GM12873 (cell line): ENCODE measurements at regions not wholly inside any gene's neighbourhood (a gene's known extent, or its start where the extent isn't known, plus 50 kb on each side); places are given as distances from the start of the nearest gene placed in this dataset.

Experiments used
- TF ChIP-seq, protein P1 (sequence below): IDR thresholded peaks from 2 replicates; pipeline ENCODE4 v1.5.1; 2012; ENCODE audit warnings: low read depth, mild to moderate bottlenecking, moderate library complexity, low read length, control low read depth; ENCODE audit not compliant: insufficient read depth; ENCODE audit errors: missing control alignments

- TF ChIP-seq, protein P1, sequence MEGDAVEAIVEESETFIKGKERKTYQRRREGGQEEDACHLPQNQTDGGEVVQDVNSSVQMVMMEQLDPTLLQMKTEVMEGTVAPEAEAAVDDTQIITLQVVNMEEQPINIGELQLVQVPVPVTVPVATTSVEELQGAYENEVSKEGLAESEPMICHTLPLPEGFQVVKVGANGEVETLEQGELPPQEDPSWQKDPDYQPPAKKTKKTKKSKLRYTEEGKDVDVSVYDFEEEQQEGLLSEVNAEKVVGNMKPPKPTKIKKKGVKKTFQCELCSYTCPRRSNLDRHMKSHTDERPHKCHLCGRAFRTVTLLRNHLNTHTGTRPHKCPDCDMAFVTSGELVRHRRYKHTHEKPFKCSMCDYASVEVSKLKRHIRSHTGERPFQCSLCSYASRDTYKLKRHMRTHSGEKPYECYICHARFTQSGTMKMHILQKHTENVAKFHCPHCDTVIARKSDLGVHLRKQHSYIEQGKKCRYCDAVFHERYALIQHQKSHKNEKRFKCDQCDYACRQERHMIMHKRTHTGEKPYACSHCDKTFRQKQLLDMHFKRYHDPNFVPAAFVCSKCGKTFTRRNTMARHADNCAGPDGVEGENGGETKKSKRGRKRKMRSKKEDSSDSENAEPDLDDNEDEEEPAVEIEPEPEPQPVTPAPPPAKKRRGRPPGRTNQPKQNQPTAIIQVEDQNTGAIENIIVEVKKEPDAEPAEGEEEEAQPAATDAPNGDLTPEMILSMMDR, result no peak
Observed at GRCh38 chr5:155263381-155263780, 249.8 kb downstream of the KIF4B start.

- TF ChIP-seq, protein P1, result no peak
Observed at GRCh38 chr5:155264809-155265208, 251.3 kb downstream of the KIF4B start.

DNA sequence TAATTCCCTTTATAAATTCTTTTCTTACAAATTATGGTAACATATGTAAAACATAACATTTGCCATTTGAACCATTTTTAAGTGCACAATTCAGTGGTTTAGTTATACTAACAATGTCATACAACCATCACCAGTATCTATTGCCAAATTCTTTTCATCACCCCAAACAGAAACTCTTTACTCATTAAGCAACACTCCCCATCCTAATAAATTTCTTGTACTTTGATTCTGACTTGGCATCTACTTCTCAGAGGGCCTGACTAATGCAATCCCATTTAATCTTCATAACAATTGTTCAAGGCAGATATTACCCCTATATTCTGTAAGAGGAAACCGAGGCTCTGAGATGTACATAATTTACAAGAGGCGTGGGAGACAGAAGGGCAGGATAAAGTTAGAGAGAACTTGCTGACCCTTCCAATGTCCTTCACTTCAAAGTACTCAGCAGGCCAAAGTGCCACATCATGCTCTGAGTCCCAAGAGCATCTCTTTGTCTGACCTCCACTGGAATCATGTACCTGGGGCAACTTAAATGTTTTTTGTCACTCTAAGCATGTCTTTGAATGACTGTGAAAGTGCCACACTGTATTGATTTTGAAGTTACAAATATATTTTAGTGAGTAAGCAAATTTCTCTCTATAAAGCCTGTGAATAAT is 255.3 kb downstream of the KIF4B start:
- TF ChIP-seq, protein P1, result no peak

DNA sequence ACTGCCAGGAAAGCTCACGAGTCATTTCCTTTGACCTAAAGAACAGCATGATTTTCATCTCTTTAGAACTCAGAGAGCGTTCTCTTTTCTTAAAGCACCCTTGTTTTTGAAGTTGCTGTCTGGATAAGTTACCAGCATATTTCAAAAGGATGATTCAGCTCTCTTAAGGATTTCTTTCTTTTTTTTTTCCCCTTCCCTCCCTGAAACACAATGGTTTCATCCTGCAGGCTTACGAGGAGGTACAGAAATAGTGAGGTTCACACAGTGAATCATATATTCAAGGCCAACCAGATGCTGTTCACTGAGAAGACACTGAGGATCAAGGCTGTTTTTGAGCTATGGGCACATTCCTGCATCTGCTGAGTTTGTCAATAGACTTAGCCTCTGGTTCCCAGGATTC is 257.2 kb downstream of the KIF4B start:
- TF ChIP-seq, protein P1, result no peak

GRCh38 chr5:155274484-155274883 is 260.9 kb downstream of the KIF4B start:
- TF ChIP-seq, protein P1, result no peak

DNA sequence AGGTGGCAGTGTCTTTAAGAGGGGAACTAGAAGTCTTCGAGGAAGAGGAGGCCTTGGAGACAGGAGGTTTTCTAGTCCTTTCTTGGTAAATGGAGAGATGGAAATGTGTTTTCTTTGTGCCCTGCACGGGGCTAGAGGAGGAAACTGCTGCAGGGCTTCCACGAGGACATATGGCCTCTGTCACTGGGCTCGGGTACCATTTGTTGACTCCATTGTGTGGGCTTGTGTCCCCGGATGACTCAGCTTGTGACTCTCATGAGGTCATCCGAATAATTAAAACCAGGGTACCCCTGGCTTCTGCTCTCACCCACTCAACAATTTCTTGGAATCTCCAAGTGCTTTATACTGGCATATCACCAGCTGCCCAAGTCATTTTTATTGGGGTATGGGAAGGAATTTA is 261.7 kb downstream of the KIF4B start:
- TF ChIP-seq, protein P1, result no peak

DNA sequence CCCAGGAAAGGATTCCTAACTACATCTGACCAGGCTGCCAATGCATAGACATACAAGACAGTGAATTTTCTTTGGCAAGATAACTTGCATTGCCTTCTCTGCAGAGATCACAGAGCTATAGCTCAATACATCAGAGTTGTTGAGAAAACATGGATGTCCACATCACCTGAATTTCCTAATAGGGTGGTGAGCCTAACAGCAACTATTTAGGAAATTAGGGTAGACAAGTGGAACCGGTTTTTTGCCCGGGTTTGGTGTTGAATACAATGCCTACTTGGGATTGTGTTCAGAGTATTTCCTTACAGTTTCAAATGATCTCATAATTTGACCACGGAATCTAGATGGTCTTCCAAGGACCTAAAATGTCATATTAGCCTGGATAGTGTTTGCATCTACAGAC is 262.7 kb downstream of the KIF4B start:
- TF ChIP-seq, protein P1, result no peak
